B cell (primary cell): ENCODE measurements at regions not wholly inside any gene's neighbourhood (a gene's known extent, or its start where the extent isn't known, plus 50 kb on each side); places are given as distances from the start of the nearest gene placed in this dataset.

Source experiments
- EZH2 ChIP-seq: IDR thresholded peaks from 2 replicates; pipeline ENCODE4 v1.6.1; 2012; ENCODE audit warnings: borderline replicate concordance, low read depth, mild to moderate bottlenecking, moderate library complexity, low read length; ENCODE audit not compliant: insufficient read depth, poor library complexity, severe bottlenecking
- TF ChIP-seq, protein P1 (sequence below): fragments of 200-600 bp; IDR thresholded peaks from one replicate; pipeline ENCODE4 v1.8.0; 2022; ENCODE audit warnings: antibody characterized with exemption, mild to moderate bottlenecking

DNA sequence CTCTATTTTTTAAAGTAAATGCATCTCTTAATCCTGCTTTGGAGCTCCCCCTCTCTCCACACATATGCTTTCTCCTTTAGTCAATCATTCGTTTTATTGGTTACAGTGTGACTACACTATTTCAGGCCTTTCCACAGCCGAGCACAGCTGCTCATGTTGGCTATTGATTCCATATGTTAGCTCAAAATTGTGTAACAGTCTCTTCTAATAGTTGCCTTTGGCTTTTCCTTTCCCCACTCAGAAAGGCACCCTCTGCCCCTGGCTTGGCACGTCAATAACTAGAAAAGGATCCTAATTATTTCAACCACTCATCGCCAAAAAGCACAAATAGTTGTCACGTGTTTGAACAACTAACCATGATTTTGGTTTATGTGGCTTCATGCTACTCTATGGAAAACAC is 410.3 kb upstream of the SLC35B3 start:
- no peak for TF ChIP-seq EZH2
- TF ChIP-seq, protein P1, sequence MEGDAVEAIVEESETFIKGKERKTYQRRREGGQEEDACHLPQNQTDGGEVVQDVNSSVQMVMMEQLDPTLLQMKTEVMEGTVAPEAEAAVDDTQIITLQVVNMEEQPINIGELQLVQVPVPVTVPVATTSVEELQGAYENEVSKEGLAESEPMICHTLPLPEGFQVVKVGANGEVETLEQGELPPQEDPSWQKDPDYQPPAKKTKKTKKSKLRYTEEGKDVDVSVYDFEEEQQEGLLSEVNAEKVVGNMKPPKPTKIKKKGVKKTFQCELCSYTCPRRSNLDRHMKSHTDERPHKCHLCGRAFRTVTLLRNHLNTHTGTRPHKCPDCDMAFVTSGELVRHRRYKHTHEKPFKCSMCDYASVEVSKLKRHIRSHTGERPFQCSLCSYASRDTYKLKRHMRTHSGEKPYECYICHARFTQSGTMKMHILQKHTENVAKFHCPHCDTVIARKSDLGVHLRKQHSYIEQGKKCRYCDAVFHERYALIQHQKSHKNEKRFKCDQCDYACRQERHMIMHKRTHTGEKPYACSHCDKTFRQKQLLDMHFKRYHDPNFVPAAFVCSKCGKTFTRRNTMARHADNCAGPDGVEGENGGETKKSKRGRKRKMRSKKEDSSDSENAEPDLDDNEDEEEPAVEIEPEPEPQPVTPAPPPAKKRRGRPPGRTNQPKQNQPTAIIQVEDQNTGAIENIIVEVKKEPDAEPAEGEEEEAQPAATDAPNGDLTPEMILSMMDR = no peak
